Muscle of back (tissue), 3 donors: ENCODE measurements at regions not wholly inside any gene's neighbourhood (a gene's known extent, or its start where the extent isn't known, plus 50 kb on each side); places are given as distances from the start of the nearest gene placed in this dataset.
"Not testable (repeated sequence)": the region's sequence is repeated elsewhere in the genome, so short reads cannot be mapped to it uniquely, and the experiment has no call there.

Experiments used
- DNase-seq, 3 donors: peaks; one replicate each; pipeline versions ENCODE4 v3.0.0 to v3.0.0-alpha.2; 2013

DNA sequence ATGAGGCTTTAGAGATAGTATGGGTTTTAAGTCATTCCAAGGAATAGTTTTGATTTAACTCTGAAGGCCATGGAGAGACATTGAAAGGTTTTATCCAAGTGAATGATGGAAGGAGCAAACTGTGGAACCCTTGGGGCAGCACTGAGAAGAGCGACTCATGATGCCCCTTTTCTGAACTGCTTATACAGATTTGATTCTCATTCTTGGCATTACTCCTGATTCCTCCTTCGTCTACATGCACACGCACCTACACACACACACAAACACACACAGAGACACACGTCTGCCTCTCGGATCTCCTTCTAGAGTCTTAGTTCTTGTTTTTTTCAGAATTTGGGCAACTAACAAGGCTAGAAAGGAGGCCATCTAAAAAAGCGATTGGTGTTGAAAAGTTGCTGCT, 94.1 kb upstream of the TPTE start:
- not testable (repeated sequence) for DNase-seq

DNA sequence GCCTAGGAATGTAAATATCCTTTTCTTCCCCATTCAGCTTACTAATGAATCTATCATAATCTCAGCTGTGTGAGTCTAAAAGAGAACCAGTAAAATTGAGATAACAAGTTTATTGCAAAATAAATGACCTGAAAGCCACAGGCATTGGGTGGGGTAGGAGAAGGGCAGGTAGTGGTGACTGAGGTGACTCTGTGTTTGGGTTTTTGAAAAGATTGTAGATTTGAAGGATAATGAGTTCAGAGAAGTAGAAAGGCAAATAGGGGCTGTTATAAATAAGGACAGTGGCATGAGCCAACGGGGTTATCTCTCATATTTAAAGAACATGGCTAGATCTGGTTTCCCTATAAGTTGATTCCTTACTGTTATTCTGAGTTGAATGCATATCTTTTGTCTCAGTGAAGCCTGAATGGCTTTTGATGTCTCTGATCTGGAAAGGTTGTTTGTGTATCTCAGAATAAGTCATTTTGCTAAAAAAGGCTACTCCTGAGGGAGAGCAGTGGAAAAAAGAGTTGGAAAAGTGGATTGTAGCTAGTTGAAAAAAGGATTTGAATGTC, 92.3 kb upstream of the TPTE start:
- DNase-seq: not testable (repeated sequence)

DNA sequence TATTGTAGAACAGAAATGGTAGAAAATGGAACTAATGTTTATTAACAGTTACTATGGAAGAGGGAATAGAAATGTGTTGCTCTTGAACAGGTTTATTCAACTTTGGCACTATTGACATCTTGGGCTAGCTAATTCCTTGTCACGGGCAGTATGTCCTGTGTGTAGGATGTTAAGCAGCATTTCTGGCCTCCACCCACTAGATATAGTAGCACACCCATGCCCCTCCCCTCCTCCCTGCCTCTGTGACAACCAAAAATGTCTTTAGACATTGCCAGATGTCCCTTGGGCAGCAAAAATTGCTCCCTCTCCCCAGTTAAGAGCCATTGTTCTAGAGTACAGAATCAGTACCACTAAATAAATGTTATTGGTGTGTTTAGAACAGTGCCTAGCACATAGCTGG, 91.4 kb upstream of the TPTE start:
- no peak for DNase-seq

DNA sequence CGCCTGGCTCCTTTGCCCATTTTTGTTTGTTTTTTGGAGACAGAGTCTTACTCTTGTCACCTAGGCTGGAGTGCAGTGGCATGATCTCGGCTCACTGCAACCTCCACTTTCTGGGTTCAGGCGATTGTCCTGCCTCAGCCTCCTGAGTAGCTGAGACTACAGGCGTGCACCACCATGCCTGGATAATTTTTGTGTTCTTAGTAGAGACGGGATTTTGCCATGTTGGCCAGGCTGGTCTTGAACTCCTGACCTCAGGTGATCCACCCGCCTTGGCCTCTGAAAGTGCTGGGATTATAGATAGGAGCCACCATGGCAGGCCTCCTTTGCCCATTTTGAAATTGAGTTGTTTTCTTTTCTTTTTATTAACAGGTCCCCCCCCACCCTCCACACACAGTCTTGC, 89.4 kb upstream of the TPTE start:
- not testable (repeated sequence) for DNase-seq

DNA sequence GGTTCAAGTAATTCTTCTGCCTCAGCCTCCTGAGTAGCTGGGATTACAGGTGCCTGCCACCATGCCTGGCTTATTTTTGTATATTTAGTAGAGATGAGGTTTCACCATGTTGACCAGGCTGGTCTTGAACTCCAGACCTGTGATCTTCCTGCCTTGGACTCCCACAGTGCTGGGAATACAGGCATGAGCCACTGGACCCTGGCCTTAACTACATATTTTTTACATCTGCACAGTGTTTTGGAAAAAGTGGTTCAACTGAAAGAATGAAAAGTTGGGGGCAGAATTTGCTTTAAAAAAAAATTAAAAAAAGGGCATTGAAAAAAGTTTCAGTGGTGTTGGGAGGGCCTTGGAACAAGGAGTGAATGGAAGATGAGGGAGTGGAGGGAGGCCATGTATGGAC, 88.9 kb upstream of the TPTE start:
- not testable (repeated sequence) for DNase-seq

DNA sequence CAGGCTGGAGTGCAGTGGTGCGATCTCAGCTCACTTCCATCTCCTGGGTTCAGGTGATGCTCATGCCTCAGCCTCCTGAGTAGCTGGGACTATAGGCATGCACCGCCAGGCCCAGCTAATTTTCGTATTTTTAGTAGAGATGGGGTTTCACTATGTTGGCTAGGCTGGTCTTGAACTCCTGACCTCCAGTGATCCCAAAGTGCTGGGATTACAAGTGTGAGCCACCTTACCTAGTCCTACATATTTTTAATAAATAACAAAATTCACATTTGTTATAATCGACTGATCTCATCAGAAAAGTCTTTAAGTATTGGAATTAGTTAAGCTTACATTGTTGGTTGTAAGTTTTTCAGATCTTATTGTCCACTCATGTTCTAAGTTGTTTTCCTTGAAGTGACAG, 83.4 kb upstream of the TPTE start:
- DNase-seq: not testable (repeated sequence)

DNA sequence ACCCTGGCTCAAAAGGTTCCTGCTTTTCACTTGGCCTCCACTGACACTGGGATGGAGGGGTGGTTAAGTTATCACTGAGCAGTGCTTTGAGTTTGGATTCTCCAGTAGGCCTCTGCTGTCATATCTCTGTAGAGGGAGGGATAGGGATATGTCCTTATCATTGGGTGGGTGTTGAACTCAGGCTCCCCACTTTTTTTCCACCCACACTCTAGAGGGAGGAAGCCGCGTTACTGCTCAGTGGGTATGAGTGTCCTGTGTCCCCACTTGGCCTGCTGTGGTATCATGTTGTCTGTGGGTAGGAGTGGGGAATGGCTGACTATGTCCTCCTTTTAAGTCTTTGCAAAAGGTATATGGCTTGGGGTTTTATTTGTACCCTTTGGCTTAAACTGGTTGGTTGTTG, 80.7 kb upstream of the TPTE start:
- DNase-seq: not testable (repeated sequence)

DNA sequence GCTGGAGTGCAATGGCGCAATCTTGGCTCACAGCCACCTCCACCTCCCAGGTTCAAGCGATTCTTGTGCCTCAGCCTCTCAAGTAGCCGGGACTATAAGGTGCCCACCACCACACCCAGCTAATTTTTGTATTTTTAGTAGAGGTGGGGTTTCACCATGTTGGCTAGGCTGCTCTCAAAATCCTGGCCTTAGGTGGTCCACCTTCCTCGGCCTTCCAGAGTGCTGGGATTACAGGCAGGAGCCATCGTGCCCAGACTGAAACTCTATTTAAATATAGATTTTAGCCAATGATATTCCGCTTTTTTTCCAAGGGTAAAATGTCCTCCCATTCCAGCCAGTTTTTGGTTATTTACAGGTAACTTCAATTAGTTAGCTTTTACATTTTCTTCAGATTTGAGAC, 79.4 kb upstream of the TPTE start:
- DNase-seq: not testable (repeated sequence)

DNA sequence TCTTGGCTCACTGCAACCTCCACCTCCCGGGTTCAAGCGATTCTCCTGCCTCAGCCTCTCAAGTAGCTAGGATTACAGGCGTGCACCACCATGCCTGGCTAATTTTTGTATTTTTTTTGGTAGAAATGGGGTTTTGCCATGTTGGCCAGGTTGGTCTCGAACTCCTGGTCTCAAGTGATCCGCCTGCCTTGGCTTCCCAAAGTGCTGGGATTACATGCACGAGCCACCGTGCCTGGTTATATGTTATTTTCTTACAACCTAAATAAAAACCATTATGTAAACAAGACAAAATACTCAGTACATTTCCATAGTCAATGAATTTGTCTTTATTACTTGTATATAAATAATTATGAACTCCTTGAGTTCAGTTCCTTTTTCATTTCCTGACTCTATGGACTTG, 75.7 kb upstream of the TPTE start:
- not testable (repeated sequence) for DNase-seq

DNA sequence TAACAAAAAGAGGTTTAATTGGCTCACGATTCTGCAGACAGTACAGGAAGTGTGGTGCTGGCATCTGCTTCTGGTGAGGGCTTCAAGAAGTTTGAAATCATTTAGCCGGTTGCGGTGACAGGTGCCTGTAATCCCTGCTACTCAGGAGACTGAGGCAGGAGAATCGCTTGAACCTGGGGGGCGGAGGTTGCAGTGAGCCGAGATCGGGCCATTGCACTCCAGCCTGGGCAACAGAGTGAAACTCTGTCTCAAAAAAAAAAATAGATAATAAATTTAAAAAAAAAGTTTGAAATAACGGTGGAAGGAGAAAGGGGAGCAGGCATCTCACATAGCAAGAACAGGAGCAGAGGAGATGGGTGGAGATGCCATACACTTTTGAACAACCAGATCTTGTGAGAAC, 71.9 kb upstream of the TPTE start:
- not testable (repeated sequence) for DNase-seq

DNA sequence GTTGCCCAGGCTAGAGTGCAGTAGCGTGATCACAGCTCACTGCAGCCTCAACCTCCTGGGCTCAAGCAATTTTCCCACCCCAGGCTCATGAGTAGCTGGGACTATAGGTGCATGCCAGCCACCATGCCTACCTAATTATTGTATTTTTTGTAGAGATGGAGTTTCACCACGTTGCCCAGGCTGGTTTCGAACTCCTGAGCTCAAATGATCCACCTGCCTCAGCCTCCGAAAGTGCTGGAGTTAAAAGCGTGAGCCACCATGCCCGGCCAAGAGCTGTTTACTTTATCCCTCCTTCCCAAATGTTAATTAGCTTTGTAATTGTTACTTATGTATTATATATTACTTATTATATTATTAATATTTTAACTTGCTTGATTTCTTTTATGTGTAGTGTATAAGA, 70.1 kb upstream of the TPTE start:
- DNase-seq: not testable (repeated sequence)

DNA sequence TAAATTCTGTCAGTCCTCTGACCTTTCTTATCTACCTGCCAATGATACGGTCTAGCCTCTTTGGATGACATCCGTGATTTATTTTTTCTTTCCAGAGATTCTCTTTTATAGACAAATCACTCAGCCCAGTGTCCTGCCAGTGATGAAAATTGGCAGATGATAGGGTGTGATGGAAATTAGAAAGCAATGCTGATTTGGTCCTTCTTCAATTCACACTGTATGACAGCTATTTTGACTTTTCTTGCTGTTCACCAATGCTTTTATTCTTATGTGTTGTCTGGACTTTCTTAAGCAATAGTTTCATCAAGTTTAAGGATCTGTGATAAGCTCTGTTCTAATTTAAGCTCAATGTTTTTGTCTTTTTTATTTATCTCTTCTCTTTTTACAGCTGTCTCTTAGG, 63.6 kb upstream of the TPTE start:
- not testable (repeated sequence) for DNase-seq

DNA sequence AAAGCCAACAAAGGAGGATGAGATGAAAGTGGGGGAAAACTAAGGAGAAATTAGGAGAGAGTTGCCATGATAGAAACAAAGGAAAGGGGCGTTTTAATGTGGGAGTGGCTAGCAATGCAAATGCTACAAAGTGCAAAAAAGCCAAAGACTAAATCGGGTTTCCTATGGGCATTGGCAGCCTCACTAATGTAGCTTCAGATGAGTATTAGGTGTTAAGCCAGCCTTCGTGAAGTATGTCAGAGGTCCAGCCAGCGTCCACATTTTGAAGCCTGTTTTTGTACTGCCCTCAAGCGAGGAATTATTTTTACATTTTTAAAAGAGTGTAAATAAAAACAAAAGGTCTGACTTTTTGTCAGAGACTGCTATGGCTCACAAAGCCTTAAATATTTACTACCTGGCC, 60.4 kb upstream of the TPTE start:
- not testable (repeated sequence) for DNase-seq

DNA sequence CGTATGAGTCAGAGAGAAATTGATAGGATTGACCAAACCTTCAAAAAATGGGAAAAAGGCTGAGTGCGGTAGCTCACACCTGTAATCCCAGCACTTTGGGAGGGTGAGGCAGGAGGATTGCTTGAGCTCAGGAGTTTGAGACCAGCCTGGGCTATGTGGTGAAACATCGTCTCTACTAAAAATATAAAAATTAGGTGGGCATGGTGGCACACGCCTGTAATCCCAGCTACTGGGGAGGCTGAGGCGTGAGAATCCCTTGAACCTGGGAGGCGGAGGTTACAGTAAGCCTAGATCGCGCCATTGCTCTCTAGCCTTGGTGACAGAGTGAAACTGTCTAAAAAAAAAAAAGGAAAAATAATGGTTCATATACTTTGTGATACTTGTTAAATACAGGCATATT, 59.9 kb upstream of the TPTE start:
- DNase-seq: not testable (repeated sequence)

DNA sequence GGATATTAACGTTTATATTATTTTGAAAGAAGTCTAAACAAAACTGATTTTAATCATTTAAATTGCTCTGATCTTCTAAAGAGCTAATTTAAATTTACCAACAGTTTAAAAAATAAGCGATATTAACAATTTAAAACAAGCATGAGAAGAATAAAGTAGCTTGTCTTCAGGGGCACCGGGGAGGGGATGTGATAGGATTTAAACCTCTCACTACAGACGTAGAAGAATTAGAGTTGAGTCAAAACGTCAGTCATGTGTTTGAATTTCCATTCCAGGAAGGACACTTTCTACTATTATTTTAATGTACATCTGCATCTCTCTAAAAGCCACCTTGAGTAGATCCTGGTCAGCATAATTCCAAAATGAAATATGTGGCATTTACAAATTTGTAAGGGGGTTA, 58.2 kb upstream of the TPTE start:
- no peak for DNase-seq

DNA sequence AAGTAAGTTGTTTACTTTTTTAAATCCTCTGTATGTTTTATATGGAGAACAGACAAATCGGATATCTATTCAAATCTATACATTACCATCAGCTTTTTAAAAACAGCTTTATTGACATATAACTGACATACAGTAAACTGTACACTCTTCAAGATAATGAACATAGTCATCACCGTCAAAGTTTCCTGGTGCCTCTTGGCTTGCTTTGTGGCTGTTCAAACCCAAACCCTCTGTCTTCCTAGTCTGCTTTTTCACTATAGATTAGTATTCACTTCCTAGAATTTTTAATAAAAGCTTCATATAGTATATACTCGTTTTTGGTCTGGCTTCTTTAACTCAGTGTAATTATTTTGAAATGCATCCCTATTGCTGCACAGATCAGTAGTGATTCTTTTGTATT, 56.4 kb upstream of the TPTE start:
- DNase-seq: no peak

DNA sequence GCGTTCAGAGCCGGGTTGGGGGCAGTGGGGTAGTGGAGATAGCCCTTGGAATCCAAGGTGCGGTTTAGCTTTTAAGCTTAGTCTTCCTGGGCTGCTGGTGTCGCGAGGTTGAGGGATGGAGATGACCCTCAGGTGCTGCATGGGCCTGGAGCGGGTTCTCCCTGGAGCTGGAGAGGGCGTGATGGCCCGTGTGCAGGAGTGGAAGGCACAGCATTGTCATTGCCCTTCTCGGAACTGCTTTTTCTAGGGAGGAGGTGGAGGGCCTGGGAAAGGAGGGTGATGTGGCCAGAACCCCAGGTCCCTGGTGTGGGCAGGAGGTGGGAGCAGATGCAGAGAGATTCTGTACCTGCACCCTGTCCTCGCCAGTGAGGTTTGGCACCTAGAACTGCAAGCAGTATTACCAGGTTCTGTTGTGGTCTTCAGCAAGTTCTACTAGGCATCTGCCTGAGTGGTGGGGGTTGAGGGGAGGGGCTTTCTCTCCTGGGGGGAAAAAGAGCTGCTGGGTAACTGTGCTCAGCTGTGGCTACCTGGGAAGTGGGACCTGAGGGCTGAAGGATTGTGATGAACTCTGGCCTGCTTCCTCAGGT, 55.8 kb upstream of the TPTE start:
- DNase-seq: not testable (repeated sequence)

DNA sequence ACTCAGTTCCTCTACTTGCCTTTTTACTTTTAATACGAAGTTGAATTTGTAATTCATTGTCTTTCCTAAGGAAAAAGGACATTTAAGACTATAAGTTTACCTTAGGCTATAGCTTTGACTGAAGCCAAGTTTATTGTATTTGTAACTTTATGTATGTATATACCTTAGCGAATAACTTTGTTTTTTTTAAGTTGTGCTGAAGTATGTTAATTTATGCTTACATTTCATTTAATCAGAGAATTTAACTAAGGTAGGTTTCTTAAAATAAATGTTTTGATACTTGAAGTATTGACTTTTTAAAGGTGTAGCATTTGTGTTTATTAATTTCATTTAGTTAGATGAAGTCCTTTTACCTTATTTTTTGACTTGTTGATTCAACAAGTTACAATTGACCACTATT, 55.2 kb upstream of the TPTE start:
- no peak for DNase-seq
